ENCODE measurements at regions not wholly inside any gene's neighbourhood (a gene's known extent, or its start where the extent isn't known, plus 50 kb on each side); places are given as distances from the start of the nearest gene placed in this dataset.

DNA sequence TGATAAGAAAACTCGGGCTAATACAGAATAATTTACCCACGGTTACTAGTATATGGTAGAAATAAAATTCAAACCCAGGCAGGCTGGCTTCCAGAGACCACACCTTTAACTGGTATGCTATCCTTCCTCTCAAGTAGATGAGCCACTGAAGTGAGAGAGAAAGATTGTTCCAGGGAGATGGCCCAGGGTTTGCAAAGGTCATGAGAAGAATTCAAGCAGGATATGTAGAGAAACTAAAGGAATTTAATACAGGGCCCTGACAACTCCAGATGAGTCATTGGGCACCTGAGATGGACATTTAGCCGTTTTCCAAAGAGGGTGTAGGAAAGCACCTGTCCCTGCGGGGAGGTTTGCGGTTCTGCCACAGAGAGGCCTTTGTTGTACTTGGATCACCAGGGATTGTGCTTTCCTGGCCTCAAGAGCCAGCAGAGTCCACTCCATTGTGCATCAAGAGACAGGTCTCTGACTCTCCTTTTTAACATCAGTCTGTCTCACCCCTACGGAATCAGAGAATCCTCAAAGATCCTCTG is 152.7 kb upstream of the BLID start:
- no peak overlapping the region for H2AFZ ChIP-seq (ENCODE audit: low read length)
- ChIA-PET POLR2A (ENCODE audit: partially characterized antibody) (no interaction called here), CTCF (ENCODE audit: partially characterized antibody) (no interaction called here)
- FAIRE-seq, result no peak
- H2BK15ac ChIP-seq (ENCODE audit: low read length), result no peak overlapping the region
- no peaks in the 10 kb centered on the region for H3K23me2 ChIP-seq (ENCODE audit: low read depth, low read length)
- WGBS, 2 experiments (ENCODE audit: extremely low coverage in 1 of 2, insufficient coverage in 1 of 2, insufficient read length in 1 of 2, insufficient replicate concordance in 2 of 2, low coverage in 1 of 2, low lambda C conversion rate in 2 of 2, missing lambda C conversion rate in 1 of 2), result 86% methylated on average over 6 of the region's 6 CpGs; no CpG with 5 or more reads in 1 of the 2 experiments
- H3K14ac ChIP-seq (ENCODE audit: insufficient read length), result no peak overlapping the region
- H3K27ac ChIP-seq (ENCODE audit: low read depth, low read length), result no peak overlapping the region
- no peaks in the 10 kb centered on the region for H3K4me1 ChIP-seq (replicated peaks in 1 of 4; ENCODE audit: control insufficient read depth in 3 of 4, insufficient read depth in 4 of 4, low read length in 3 of 4)
- H2BK5ac ChIP-seq (ENCODE audit: low read depth, low read length), result no peak overlapping the region
- no peak overlapping the region for H3K9ac ChIP-seq (replicated peaks in 1 of 4; ENCODE audit: extremely low read depth in 1 of 4, low read depth in 3 of 4, low read length in 3 of 4)
- no peak overlapping the region for H2BK120ac ChIP-seq (replicated peaks; ENCODE audit: low read depth, low read length)
- no peak overlapping the region for H3K56ac ChIP-seq (replicated peaks; ENCODE audit: insufficient read length, low read depth, low read length)
- DNase-seq (ENCODE audit: low read depth in 1 of 2, low spot score in 2 of 2), result no peak
- no peak overlapping the region for H3K4ac ChIP-seq (replicated peaks; ENCODE audit: insufficient read length, low read depth, low read length)
- H3K27me3 ChIP-seq (replicated peaks in 1 of 4; ENCODE audit: control insufficient read depth in 3 of 4, extremely low read depth in 1 of 4, insufficient read depth in 3 of 4, low read length in 3 of 4), result peaks cover 0 to 1% (median 0%) of the 10 kb centered on the region in 4 experiments; a peak in 1 of 7 replicates
- H4K8ac ChIP-seq (ENCODE audit: extremely low read depth, insufficient read depth, low read length), result no peak overlapping the region
- no peak overlapping the region for H3K4me2 ChIP-seq (ENCODE audit: insufficient read depth in 1 of 2, low read depth in 2 of 2, low read length in 2 of 2)
- H4K5ac ChIP-seq (ENCODE audit: insufficient read length, low read depth, low read length), result no peak overlapping the region
- no peak overlapping the region for H3K18ac ChIP-seq (ENCODE audit: extremely low read depth, low read length)
- no peaks in the 10 kb centered on the region for H4K20me1 ChIP-seq (replicated peaks in 1 of 2; ENCODE audit: control insufficient read depth in 1 of 2, insufficient read depth in 2 of 2, low read length in 2 of 2)
- no peak overlapping the region for H2BK12ac ChIP-seq (ENCODE audit: low read depth, low read length)
- no peak overlapping the region for H4K91ac ChIP-seq (replicated peaks; ENCODE audit: insufficient read length, low read length)
- no peak overlapping the region for H3K23ac ChIP-seq (ENCODE audit: insufficient read length)
- no peaks in the 10 kb centered on the region for H3K36me3 ChIP-seq (ENCODE audit: control insufficient read depth in 2 of 4, insufficient read depth in 4 of 4, low read length in 3 of 4)
- no peaks in the 10 kb centered on the region for H3K9me3 ChIP-seq (ENCODE audit: insufficient read depth in 2 of 2, low read depth in 1 of 2, low read length in 1 of 2)
- no peak overlapping the region for H3K4me3 ChIP-seq (ENCODE audit: extremely low read depth in 1 of 4, insufficient read depth in 2 of 4, low read depth in 3 of 4, low read length in 4 of 4)
- H2AK5ac ChIP-seq (ENCODE audit: low read depth, low read length), result no peak overlapping the region
- no peak overlapping the region for H2BK20ac ChIP-seq (ENCODE audit: low read length)
- no peaks in the 10 kb centered on the region for H3K79me1 ChIP-seq (ENCODE audit: low read depth, low read length)
- TF ChIP-seq EP300 (IDR thresholded peaks at IDR 0.05; ENCODE audit: borderline replicate concordance in 1 of 2, low read depth in 2 of 2, low read length in 2 of 2), result no peak
- TF ChIP-seq SP2 (IDR thresholded peaks at IDR 0.05; ENCODE audit: low read length), result no peak
- TF ChIP-seq EZH2 (IDR thresholded peaks at IDR 0.05; ENCODE audit: low read depth, low read length, severe bottlenecking), result no peak
- TF ChIP-seq KDM5A (IDR thresholded peaks at IDR 0.05; ENCODE audit: low read length), result no peak
- H3K79me2 ChIP-seq (ENCODE audit: control insufficient read depth in 1 of 2, insufficient read depth in 2 of 2, low read length in 2 of 2), result no peaks in the 10 kb centered on the region

Measured in H1 (cell line).